ENCODE measurements at regions not wholly inside any gene's neighbourhood (a gene's known extent, or its start where the extent isn't known, plus 50 kb on each side); places are given as distances from the start of the nearest gene placed in this dataset.

GRCh38 chr11:97471480-97471879, 1081.7 kb downstream of the JRKL start:
- 70% methylated on average over 1 of the region's 1 CpG; no CpG with 5 or more reads in 1 of the 2 donors for WGBS, 2 donors
- DNase-seq, result no peak
- Histone ChIP-seq H3K27me3 (no peaks in the 10 kb centered on the region), H3K36me3 (no peaks in the 10 kb centered on the region), H3K27ac (no peak overlapping the region), H3K4me1 (no peaks in the 10 kb centered on the region), H3K4me3 (no peak overlapping the region), H3K9me3 (peaks cover 0 to 24% (median 0%) of the 10 kb centered on the region in 3 donors)
- TF ChIP-seq POLR2A (IDR thresholded peaks at IDR 0.05), result no peak
- TF ChIP-seq, protein P1, sequence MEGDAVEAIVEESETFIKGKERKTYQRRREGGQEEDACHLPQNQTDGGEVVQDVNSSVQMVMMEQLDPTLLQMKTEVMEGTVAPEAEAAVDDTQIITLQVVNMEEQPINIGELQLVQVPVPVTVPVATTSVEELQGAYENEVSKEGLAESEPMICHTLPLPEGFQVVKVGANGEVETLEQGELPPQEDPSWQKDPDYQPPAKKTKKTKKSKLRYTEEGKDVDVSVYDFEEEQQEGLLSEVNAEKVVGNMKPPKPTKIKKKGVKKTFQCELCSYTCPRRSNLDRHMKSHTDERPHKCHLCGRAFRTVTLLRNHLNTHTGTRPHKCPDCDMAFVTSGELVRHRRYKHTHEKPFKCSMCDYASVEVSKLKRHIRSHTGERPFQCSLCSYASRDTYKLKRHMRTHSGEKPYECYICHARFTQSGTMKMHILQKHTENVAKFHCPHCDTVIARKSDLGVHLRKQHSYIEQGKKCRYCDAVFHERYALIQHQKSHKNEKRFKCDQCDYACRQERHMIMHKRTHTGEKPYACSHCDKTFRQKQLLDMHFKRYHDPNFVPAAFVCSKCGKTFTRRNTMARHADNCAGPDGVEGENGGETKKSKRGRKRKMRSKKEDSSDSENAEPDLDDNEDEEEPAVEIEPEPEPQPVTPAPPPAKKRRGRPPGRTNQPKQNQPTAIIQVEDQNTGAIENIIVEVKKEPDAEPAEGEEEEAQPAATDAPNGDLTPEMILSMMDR (IDR thresholded peaks at IDR 0.05), result no peak
- intact Hi-C loops (cut with DNase I), result no loop called here

DNA sequence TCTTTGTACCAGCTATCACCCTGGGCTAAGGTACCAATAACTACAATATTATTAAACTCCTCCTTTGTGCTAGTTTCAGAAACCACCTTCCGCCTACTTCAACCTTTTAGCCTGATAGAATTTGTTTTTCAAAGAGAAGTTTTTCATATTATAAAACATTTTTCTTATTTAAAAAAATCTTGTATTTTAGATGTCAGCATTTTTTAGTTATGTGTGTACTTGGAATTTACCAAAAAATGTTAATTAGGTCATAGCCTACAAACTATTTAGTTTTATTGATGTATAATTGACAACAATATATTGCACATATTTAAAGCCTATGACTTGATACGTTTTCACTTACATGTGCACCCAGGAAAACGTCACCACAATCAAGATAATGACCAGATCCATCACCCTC, 1097.6 kb downstream of the JRKL start:
- Histone ChIP-seq H3K9me3 (no peaks in the 10 kb centered on the region), H3K27me3 (no peaks in the 10 kb centered on the region), H3K36me3 (no peaks in the 10 kb centered on the region), H3K4me1 (no peaks in the 10 kb centered on the region), H3K27ac (no peak overlapping the region), H3K4me3 (no peak overlapping the region)
- intact Hi-C loops (cut with DNase I), result no loop called here
- TF ChIP-seq, protein P1 (IDR thresholded peaks at IDR 0.05), result no peak
- TF ChIP-seq POLR2A (IDR thresholded peaks at IDR 0.05), result no peak
- WGBS, 2 donors, result 61 to 64% methylated on average over 3 of the region's 3 CpGs
- DNase-seq, result no peak

- no peak for TF ChIP-seq POLR2A (IDR thresholded peaks at IDR 0.05)
- TF ChIP-seq, protein P1 (IDR thresholded peaks at IDR 0.05), result no peak
- no peak for DNase-seq
- H3K4me1 ChIP-seq, result no peaks in the 10 kb centered on the region
- 86 to 88% methylated on average over 2 of the region's 2 CpGs for WGBS, 2 donors
- no peaks in the 10 kb centered on the region for H3K36me3 ChIP-seq
- no peak overlapping the region for H3K4me3 ChIP-seq
- intact Hi-C loops (cut with DNase I), result no loop called here
- no peak overlapping the region for H3K27ac ChIP-seq
- no peaks in the 10 kb centered on the region for H3K27me3 ChIP-seq
- no peaks in the 10 kb centered on the region for H3K9me3 ChIP-seq
Measured at GRCh38 chr11:97498891-97499290, 1109.1 kb downstream of the JRKL start.

DNA sequence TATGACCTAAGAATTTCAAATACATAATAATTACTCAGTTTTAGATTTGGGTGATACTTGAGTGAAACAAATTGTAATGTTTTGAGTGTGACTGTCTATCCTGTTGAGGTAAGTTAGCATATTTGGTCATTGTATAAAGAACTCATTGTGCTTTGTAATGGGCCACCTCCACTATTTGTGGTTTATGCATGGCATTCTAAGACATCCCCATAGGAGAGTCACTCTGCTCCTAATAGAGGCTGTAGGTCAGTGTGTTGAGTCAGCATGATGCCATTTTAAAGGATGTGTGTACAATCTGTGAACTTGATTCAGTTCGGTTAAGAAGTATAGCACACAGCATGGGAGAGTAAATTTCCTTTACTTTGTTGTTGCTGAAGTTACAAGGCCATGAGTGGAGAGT, 1112.4 kb downstream of the JRKL start:
- Histone ChIP-seq H3K4me1 (no peaks in the 10 kb centered on the region), H3K9me3 (no peaks in the 10 kb centered on the region), H3K36me3 (no peaks in the 10 kb centered on the region), H3K27me3 (no peaks in the 10 kb centered on the region), H3K4me3 (no peak overlapping the region), H3K27ac (no peak overlapping the region)
- DNase-seq, result no peak
- intact Hi-C loops (cut with DNase I), result no loop called here
- WGBS, 2 donors, result 64 to 93% methylated on average over 1 of the region's 1 CpG
- TF ChIP-seq POLR2A (IDR thresholded peaks at IDR 0.05), result no peak
- TF ChIP-seq, protein P1 (IDR thresholded peaks at IDR 0.05), result no peak

GRCh38 chr11:97506076-97506759, 1116.4 kb downstream of the JRKL start:
- TF ChIP-seq POLR2A (IDR thresholded peaks at IDR 0.05), result no peak
- TF ChIP-seq, protein P1 (IDR thresholded peaks at IDR 0.05), result no peak
- Histone ChIP-seq H3K4me1 (no peaks in the 10 kb centered on the region), H3K27ac (no peak overlapping the region), H3K4me3 (no peak overlapping the region), H3K9me3 (no peaks in the 10 kb centered on the region), H3K27me3 (no peaks in the 10 kb centered on the region), H3K36me3 (no peaks in the 10 kb centered on the region)
- no peak for DNase-seq
- WGBS, 2 donors, result 52 to 54% methylated on average over 5 of the region's 5 CpGs
- intact Hi-C loops (cut with DNase I), result no loop called here

Measured in esophagus squamous epithelium (tissue), 5 donors.